ENCODE measurements at regions not wholly inside any gene's neighbourhood (a gene's known extent, or its start where the extent isn't known, plus 50 kb on each side); places are given as distances from the start of the nearest gene placed in this dataset.
"Not testable (repeated sequence)": the region's sequence is repeated elsewhere in the genome, so short reads cannot be mapped to it uniquely, and the experiment has no call there.

DNA sequence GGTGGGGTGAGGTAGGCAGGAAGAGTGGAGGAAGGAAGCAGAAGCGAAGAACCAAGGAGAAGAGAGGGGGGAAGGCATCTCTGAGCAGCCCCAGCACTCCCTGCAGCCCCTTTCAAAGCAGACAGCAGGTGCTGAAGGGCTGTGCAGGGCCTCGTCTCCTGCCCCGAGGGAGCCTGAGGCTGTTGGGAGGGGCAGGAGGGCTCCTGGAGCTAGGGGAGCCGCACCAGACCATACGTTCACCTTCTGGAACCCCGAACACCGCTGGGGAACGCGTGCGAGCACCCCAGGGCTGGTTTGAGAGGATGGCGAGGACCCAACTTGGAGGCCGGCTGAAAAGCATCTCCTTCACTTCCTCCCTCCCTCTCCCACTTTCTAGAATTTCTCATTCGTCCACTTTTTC lies 259.8 kb downstream of the FAM43A start:
- in situ Hi-C loops (cut with HindIII; ENCODE audit: low pct_unique_long_range_greater_than_20kb, low sequenced_read_pairs): no loop called here
- DNase-seq (ENCODE audit: low read depth): no peak

DNA sequence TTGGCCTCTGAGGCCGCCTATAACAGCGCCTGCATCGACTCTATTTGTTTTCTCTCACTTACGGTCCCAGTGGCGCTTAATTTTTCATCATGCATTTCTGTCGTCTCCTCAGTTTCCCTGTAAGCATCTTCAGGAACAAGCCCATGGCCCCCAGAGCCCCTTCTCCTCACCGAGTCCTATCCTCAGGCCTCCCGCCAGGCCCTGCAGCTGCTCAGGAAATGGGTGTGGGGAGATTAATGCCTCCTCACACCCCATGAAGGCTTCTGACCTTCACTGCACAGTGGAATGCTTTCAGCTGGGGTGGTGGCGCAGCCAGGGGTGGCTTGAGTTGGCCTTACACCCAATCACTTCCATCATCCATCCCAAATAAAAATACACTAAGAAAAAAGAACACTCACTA lies 260.4 kb downstream of the FAM43A start:
- no peak for DNase-seq (ENCODE audit: low read depth)
- in situ Hi-C loops (cut with HindIII; ENCODE audit: low pct_unique_long_range_greater_than_20kb, low sequenced_read_pairs): no loop called here

DNA sequence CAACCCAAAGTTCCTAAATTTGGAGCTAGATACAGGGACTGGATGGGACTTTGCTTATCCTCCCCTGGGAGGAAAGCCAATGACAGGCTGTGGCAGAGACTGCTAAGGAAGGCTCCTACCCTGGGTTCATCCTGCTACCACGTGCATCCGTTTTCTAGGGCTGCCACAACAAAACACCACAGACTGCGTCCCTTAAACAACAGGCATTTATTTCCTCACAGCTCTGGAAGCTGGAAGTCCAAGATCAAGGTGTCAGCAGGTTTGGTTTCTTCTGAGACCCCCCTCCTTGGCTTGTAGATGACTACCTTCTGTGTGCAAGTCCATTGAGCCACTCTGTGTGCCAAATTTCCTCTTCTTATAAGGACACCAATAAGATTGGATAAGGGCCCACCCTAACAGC lies 263.9 kb downstream of the FAM43A start:
- DNase-seq (ENCODE audit: low read depth): no peak
- in situ Hi-C loops (cut with HindIII; ENCODE audit: low pct_unique_long_range_greater_than_20kb, low sequenced_read_pairs): no loop called here

DNA sequence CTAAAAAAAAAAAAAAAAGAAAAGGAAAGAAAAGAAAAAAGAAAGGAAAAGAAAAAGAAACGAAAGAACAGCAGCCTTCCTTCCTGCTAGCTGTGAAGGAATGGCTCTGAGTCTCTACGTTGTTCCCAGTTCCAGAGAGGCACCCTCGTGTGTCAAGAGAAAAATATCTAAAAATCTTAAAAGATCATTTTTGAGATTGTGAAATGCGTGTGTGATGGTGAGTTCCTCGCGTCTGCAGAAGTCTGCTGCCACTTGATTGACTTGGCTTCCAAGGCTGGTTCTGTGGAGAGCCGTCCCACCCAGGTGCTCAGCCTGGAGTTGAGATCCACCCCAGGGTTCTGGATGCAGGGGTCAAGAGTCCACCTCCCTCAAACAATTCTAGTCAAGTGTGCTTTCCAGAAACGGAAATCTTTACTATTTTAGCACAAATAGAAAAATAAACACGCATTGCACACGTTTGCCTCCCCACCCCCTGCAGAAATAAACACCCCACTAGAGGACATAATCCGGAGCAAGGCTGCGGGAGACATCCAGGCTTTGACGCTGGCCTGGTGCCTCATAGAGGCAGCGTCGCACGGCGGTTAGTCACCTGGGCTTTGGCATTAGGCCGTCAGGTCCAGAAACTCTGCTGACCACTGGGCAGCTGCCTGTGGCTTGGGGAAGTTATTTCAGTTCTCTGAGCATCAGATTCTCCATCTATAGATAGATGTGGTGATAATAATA lies 265.4 kb downstream of the FAM43A start:
- DNase-seq (ENCODE audit: low read depth): no peak
- in situ Hi-C loops (cut with HindIII; ENCODE audit: low pct_unique_long_range_greater_than_20kb, low sequenced_read_pairs): no loop called here

DNA sequence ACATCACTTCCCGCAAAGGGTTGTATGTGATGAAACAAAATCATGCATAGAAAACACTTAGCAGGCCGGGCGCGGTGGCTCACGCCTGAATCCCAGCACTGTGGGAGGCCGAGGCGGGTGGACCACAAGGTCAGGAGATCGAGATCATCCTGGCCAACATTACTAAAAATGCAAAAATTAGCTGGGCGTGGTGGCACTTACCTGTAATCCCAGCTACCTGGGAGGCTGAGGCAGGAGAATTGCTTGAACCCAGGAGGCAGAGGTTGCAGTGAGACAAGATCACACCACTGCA lies 265.9 kb downstream of the FAM43A start:
- DNase-seq (ENCODE audit: low read depth); in situ Hi-C loops (cut with HindIII; ENCODE audit: low pct_unique_long_range_greater_than_20kb, low sequenced_read_pairs): not testable (repeated sequence)

DNA sequence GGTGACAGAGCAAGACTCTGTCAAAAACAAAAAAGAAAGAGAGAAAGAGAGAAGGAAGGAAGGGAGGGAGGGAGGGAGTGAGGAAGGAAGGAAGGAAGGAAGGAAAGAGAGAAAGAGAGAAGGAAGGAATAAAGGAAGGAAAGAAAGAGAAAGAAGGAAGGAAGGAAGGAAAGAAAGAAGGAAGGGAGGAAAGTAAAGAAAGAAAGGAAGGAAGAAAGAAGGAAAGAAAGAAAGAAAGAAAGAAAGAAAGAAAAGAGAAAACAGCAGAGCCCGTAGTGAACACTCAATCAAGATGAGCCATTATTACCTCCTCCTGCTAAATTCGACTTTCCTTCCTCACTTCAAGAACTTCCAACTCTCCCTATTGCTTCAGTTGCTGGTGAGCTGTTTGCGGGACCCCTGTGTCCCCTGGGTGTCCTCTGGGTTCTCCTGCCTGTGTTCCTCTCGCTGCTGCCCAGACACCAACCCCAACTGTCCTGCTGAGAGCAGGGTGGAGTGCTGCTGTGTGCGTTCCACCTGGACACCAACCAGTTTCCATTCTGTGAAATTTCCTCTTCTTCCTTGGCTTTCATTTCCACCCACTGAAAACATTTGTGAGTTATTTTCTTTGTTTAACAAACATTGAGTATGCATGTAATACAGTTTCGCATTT lies 266.4 kb downstream of the FAM43A start:
- no peak for DNase-seq (ENCODE audit: low read depth)
- in situ Hi-C loops (cut with HindIII; ENCODE audit: low pct_unique_long_range_greater_than_20kb, low sequenced_read_pairs): no loop called here

DNA sequence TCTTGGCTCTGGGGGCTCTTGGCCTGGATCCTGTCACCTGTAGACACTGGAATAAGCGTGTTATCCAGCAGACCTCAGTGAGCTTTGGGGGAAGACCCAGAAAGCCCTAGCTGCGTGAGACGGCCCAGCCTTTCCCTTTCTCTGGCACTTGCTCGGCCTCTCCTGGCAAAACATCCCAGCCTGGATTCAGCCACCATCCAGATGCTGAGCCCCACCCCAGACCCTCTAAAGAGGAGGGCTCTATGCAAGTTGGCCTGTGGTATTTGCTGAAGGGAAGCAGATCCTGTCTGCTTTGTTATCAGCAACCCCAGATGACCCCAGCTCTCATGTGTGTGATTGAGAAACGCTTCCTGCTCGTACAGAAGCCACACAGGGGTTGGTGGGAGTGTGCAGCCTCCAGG lies 267.2 kb downstream of the FAM43A start:
- in situ Hi-C loops (cut with HindIII; ENCODE audit: low pct_unique_long_range_greater_than_20kb, low sequenced_read_pairs): no loop called here

DNA sequence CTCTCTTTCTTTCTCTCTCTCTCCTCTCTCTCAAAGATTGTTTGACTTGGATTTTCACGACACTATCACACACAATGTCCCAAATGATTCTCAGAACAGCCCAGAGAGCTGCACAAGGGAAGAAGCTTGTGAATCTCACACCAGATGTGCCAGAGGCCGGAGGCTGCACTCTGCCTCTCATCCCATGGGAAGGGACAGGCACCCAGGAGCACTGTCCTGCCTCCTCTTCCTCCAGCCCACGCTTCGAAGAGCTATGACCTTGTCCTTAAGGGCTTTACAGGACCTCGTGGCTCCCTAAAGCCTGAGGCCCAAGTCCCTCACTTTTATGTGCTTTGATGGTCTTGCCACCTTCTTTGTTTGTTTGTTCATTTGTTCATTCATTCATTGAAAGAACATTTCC lies 267.6 kb downstream of the FAM43A start:
- in situ Hi-C loops (cut with HindIII; ENCODE audit: low pct_unique_long_range_greater_than_20kb, low sequenced_read_pairs): no loop called here
- DNase-seq (ENCODE audit: low read depth): no peak

More for the DNA sequence above, 267.2 kb downstream of the FAM43A start:
- DNase-seq (ENCODE audit: low read depth): no peak

DNA sequence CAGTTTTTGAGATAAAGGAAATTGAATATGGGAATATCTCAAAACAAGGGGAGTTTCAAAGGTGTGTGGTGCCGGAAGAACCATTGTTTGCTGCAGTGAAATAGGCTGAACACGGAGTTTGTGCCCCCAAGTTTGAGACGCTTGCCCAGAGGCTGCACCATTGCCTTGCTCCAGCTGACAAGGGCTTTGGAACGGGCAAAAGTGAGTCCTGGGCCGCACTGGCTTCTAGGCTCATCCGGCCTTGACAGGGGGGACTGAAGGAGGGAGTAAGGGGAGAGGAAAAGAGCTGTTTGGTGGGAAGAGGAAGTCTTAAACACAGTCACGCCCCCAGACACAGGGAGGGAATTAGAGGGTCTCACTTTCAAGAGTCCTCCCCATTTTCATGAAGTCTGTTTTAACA lies 269.9 kb downstream of the FAM43A start:
- in situ Hi-C loops (cut with HindIII; ENCODE audit: low pct_unique_long_range_greater_than_20kb, low sequenced_read_pairs): no loop called here
- DNase-seq (ENCODE audit: low read depth): no peak

DNA sequence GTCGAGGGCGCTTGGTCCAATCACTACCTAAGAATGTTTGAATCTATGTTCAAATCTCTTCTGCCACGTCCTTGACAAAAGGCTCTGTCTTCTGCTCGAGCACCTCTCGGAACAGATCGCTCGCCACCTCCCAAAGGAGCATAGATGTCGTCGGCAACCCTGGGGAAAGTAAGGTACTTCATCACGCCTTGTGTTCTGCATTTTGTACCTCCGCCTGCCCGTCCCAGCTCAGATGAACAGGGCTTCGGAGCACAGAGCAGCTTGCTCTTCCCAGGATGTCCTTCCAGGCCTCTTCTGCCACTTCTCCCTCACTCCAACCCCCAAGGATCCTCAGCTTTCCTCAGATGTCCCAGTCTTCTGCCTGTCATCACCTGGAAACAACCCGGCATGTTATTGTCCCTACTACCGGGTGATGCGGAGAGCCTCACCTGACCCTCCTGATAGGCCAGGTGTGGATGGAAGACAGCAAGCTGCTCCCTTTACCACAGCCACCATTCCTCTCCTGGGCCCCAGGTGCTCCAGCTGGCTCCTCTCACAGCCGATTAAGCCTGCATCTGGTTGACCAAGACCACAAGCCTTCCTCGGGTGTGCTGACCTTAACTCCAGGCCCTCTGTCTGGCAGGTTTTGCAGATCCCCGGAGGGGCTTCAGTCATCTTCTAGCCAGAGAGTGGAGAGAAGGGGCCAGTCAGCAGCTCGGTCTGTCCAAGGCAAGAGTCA lies 270.5 kb downstream of the FAM43A start:
- DNase-seq (ENCODE audit: low read depth): no peak
- in situ Hi-C loops (cut with HindIII; ENCODE audit: low pct_unique_long_range_greater_than_20kb, low sequenced_read_pairs): no loop called here

DNA sequence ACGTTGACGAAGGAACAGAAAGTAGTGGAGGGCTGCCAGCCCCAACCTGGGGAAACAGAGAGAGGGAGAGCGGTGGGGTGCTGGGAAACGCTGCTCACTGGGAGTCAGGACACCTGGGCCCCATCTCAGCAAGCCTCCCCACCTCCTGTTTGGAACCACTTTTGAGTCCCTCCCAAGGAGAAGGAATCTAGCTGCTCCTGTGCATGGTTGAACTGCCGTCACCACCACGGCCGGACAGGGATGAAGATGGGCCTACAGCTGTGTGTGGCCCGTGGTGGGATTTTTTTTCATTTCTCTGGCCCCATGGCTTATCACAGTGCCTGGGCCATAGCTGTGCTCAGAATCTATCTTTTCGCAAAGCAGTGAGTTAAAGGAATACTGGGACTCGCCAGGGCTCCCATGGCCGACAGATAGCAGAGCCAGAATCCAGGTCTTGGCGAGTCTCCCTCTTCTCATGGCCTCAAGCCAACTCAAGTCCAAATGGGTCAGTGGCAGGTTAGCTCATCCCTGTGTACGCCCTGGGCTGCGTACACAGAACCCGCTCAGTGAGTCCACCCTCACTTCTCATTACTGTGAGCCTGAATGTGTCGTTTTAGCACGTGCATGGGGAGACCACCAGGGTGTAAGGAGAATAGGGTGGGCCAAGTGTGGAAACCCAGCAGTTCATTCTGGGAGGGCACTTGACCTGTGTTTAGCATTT lies 271.2 kb downstream of the FAM43A start:
- in situ Hi-C loops (cut with HindIII; ENCODE audit: low pct_unique_long_range_greater_than_20kb, low sequenced_read_pairs): no loop called here
- no peak for DNase-seq (ENCODE audit: low read depth)

DNA sequence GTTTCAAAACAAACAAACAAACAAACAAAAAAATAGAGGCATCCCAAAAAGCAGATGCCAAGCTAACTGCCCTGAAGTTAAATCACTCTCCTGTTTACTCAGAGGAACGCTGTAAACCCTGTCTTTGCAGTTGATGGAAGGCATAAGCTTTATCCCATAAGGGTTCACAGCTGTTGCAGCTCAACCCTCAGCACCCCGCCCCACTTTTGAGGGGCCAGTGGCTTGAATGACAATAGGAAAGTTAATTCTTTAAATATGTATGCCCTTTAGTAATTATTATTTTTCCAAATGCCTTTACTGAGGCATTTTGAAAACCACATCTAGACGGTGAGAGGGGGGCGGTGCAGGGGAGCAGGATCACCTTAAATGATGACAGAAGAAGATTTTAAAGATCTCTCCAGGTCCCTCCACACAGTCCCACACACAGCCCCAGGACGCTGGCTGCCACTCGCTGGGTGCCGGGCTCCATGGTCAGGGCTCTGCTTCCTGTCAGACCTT lies 272.1 kb downstream of the FAM43A start:
- in situ Hi-C loops (cut with HindIII; ENCODE audit: low pct_unique_long_range_greater_than_20kb, low sequenced_read_pairs): no loop called here
- no peak for DNase-seq (ENCODE audit: low read depth)

DNA sequence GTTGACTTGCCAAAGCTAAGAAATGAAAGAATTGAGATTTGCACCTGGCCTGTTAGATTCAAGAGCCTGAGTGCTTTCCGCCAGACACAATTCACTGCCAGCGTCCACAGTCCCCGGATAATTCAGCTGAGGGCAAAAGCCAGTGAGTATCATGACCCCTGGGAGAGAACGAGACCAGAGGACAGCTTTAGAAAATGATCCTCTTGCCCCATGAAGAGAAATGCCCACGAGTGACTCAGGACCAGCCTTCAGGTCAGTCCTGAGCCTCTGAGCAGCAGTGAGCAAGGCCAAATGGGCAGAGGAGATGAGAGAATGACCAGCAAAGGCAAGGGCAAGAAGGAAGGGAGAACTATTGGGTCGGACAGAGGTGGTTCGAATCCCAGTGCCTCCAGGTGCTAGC lies 273.5 kb downstream of the FAM43A start:
- no peak for DNase-seq (ENCODE audit: low read depth)
- in situ Hi-C loops (cut with HindIII; ENCODE audit: low pct_unique_long_range_greater_than_20kb, low sequenced_read_pairs): no loop called here

DNA sequence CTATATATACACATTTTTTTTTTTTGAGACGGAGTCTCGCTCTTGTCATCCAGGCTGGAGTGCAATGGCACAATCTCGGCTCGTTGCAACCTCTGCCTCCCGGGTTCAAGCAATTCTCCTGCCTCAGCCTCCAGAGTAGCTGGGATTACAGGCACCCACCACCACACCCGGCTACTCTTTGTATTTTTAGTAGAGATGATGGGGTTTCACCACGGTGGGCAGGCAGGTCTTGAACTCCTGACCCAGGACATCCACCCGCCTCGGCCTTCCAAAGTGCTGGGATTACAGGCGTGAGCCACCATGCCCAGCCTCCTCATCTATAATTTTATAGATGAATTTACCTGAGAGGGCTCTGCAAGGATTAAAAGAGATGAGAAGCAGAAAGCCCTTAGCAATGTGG lies 274.0 kb downstream of the FAM43A start:
- DNase-seq (ENCODE audit: low read depth): not testable (repeated sequence)

DNA sequence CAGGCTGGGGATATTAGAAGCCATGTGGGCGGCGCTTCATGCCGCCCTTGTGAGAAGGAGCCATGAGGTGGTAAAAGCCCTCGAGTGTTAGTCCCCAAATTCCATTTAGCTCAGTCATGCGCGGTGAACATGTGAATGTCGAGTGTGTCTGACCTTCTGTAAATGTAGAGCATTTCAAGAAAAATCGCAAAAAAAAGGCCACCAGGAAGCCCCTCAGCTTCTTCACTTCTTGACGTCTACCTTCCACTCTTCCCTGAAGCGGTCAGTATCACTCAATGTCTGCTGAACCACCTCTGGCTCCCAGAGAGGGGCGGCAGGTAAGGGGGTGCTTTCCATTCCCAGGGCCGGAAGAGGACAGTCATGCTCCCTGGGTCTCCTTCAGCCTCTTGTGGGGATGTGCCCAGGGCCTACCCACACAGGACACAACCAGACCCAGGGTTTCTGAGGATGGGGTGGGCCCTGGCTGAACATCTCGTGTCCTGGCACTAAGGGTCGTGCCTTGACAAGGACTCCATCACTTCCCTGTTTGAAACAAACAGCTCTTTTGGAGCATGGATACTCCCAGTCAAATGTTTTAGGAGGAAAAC lies 274.9 kb downstream of the FAM43A start:
- DNase-seq (ENCODE audit: low read depth): no peak
- in situ Hi-C loops (cut with HindIII; ENCODE audit: low pct_unique_long_range_greater_than_20kb, low sequenced_read_pairs): no loop called here

More for the DNA sequence above, 274.0 kb downstream of the FAM43A start:
- in situ Hi-C loops (cut with HindIII; ENCODE audit: low pct_unique_long_range_greater_than_20kb, low sequenced_read_pairs): not testable (repeated sequence)

DNA sequence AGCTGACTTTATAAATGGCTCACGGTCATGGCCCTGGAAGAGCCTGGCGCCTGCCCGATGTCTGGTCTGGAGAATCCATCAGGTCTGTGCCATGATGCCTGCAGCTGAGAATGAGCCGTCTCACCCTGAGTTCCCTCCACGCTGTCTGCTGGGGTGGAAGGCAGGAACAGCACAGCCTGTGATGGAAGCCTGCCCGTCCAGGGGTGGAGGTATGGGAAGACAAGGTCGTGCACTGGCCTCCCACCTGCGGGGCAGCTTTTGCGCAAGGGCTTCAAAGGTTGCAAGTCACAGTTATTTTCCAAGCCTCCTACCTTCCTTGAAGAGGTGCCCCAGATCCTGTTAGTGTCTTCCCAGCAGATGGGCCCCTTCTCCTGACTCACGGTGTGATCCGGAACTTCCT lies 275.5 kb downstream of the FAM43A start:
- no peak for DNase-seq (ENCODE audit: low read depth)
- in situ Hi-C loops (cut with HindIII; ENCODE audit: low pct_unique_long_range_greater_than_20kb, low sequenced_read_pairs): no loop called here

DNA sequence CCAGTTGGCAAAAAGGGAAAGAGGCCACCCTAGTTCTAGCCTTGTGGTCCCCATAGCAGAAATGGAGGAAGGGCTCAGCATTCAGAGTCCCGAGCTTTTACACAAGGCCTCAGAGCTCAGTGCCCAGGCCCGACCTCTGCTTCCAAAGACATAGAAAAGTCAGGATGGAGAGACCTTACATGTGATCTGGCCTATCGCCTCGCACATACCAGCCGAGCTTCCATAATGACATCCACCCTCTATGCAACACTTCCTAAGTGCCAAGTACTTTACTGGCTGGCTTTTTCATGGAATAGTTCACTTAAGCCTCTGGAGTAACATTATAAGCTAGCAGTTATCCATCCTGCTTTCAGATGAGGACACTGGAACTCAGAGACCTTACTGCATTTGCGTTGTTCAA lies 275.9 kb downstream of the FAM43A start:
- in situ Hi-C loops (cut with HindIII; ENCODE audit: low pct_unique_long_range_greater_than_20kb, low sequenced_read_pairs): no loop called here
- DNase-seq (ENCODE audit: low read depth): no peak

DNA sequence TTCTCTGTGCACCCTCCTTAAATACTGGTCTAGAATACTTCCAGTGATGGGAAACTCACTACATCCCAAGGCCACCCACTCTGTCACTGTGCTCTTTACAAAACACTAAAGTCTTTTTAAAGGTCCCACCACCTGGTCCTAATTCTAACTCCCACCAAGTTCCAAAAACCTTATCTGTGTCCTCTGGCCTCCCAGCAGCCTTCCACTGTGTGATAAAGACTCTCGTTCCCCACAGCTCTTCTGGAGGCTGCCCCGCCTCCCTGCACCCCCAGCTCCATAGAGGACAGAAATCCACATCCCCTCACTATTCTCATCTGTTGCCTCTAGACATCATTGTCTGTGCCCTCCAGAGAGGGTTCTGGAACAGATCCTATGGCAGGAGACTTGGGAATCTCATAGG lies 276.4 kb downstream of the FAM43A start:
- in situ Hi-C loops (cut with HindIII; ENCODE audit: low pct_unique_long_range_greater_than_20kb, low sequenced_read_pairs): no loop called here
- DNase-seq (ENCODE audit: low read depth): no peak

DNA sequence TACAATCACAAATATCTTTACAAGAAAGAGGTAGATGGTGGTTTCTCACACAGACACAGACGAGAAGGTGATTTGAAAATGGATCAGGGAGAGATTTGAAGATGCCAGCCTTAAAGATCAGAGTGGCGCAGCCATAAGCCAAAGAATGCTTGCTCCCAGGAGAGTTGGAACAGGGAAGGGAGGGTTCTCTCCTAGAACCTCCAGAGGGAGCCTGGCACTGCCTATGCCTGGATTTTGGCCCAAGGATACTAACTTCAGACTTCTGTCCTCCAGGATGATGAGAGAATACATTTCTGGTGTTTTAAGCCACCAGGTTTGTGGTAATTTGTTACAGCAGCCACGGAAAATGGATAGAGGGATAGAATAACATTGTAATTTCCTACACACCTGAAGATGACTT lies 279.1 kb downstream of the FAM43A start:
- in situ Hi-C loops (cut with HindIII; ENCODE audit: low pct_unique_long_range_greater_than_20kb, low sequenced_read_pairs): no loop called here
- no peak for DNase-seq (ENCODE audit: low read depth)
